GM10266 (cell line): ENCODE measurements at regions not wholly inside any gene's neighbourhood (a gene's known extent, or its start where the extent isn't known, plus 50 kb on each side); places are given as distances from the start of the nearest gene placed in this dataset.

Experiments used
- DNase-seq: peaks from one replicate; pipeline ENCODE4 v3.0.0; 2012; ENCODE audit errors: extremely low spot score
- TF ChIP-seq, protein P1 (sequence below): IDR thresholded peaks from 2 replicates; pipeline ENCODE4 v1.5.1; 2012; ENCODE audit warnings: mild to moderate bottlenecking, low read depth; ENCODE audit not compliant: control insufficient read depth, insufficient read depth; ENCODE audit errors: missing control alignments

- TF ChIP-seq, protein P1, sequence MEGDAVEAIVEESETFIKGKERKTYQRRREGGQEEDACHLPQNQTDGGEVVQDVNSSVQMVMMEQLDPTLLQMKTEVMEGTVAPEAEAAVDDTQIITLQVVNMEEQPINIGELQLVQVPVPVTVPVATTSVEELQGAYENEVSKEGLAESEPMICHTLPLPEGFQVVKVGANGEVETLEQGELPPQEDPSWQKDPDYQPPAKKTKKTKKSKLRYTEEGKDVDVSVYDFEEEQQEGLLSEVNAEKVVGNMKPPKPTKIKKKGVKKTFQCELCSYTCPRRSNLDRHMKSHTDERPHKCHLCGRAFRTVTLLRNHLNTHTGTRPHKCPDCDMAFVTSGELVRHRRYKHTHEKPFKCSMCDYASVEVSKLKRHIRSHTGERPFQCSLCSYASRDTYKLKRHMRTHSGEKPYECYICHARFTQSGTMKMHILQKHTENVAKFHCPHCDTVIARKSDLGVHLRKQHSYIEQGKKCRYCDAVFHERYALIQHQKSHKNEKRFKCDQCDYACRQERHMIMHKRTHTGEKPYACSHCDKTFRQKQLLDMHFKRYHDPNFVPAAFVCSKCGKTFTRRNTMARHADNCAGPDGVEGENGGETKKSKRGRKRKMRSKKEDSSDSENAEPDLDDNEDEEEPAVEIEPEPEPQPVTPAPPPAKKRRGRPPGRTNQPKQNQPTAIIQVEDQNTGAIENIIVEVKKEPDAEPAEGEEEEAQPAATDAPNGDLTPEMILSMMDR: no peak
- peak; percentile 58 for DNase-seq
These were observed 325.6 kb downstream of the RRAGC start for GRCh38 chr1:38533772-38534472.

DNA sequence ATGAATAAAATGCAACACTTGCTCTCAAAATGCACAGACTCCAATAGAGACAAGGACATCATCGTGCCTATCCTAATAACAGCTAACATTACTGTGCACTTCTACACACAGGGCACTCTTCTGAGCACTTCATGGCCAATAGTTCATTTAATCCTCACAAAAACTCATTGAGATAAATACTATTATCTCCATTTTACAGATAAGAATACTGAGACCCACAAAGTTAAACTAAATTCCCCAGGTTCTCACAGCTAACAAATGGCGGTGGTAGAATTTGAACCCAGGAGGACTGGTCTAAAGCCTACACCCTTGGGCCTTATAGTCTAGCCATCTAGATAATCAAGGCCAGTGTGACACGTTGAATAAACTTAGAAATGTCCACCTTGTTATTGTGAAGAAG lies 328.6 kb downstream of the RRAGC start:
- no peak for DNase-seq
- TF ChIP-seq, protein P1: no peak

DNA sequence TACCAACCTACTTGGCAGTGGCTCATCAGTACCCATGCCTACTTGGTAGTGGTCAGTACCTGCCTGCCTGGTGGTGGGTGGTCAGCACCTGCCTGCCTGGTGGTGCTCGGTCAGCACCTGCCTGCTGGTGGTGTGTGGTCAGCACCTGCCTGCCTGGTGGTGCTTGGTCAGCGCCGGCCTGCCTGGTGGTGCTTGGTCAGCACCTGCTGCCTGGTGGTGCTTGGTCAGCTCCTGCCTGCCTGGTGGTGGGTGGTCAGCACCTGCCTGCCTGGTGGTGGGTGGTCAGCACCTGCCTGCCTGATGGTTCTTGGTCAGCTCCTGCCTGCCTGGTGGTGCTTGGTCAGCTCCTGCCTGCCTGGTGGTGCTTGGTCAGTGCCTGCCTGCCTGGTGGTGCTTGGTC lies 329.6 kb downstream of the RRAGC start:
- no peak for DNase-seq
- TF ChIP-seq, protein P1: no peak

GRCh38 chr1:38529391-38529790 lies 330.2 kb downstream of the RRAGC start:
- DNase-seq: no peak
- TF ChIP-seq, protein P1: no peak

- no peak for DNase-seq
- TF ChIP-seq, protein P1: no peak
These were observed 330.9 kb downstream of the RRAGC start for GRCh38 chr1:38528623-38529022.

GRCh38 chr1:38527373-38527966 lies 332.1 kb downstream of the RRAGC start:
- DNase-seq: peak; percentile 84
- TF ChIP-seq, protein P1: no peak

DNA sequence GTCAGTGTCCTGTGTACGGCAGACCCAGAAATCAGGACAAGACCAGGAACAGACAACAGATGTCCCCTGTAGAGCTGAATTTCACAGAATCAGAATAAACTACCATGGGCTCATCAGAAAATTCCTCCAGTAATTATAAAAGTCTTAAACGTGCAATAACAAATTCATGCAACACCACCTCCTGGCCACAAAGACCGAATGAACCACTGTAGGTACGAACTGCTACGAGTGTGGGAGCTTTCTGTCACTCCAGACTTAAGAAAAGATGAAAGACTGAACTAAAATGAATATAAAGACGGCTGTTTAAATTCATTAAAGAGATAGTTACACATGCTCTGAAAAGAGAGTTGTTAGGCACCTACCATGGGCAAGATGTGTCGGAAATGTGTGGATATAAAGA lies 333.5 kb downstream of the RRAGC start:
- TF ChIP-seq, protein P1: no peak
- DNase-seq: no peak
